Heart left ventricle (tissue), 13 donors: ENCODE measurements at regions not wholly inside any gene's neighbourhood (a gene's known extent, or its start where the extent isn't known, plus 50 kb on each side); places are given as distances from the start of the nearest gene placed in this dataset.

Source experiments
- POLR2A ChIP-seq, 2 donors: fragments of 450-650 bp; IDR thresholded peaks; one replicate each; pipeline ENCODE4 v1.6.1; 2017; ENCODE audit warnings: antibody characterized with exemption in 2 of 2, mild to moderate bottlenecking in 2 of 2, moderate library complexity in 2 of 2
- TF ChIP-seq, protein P1 (sequence below), 12 donors: fragments of 200-600 bp; sonication (generic) in 4 of 12; IDR thresholded peaks; one replicate each; pipeline versions ENCODE4 v1.5.0 to v1.8.0; 2018 to 2022; ENCODE audit warnings: antibody characterized with exemption in 12 of 12, mild to moderate bottlenecking in 5 of 12
- donor health status: ischemic (EF 13 %, LVEDD 7.1; RV severe dilation, severe dysfunction).
- donor health status: DM: no; HTN: yes; CAD: no.
- donor health status: DM: no; HTN: no; CAD: no.
- donor health status: ischemic (EF 25% LVEDD 6.9; RV normal size, moderate dysfunction).
- donor health status: ischemic (EF 25% LVEDD 5.7; RV mildly dilated, moderate dysfunction).
- donor health status: ischemic (EF 35%, LVEDD 5.7; RV mildly dilated, moderate dysfunction).
- donor health status: nonischemic (EF 11% LVEDD 7.7; RV severe dilation, severe dysfunction).
- donor health status: DM: yes; HTN: yes; CAD: no.
- donor health status: PGD.
- donor health status: ischemic (EF 29% LVEDD 5.4; RV normal size, mild dysfunction).
- donor health status: nonischemic (EF 23%, LVEDD 6.1; RV moderate dilation, normal function).

DNA sequence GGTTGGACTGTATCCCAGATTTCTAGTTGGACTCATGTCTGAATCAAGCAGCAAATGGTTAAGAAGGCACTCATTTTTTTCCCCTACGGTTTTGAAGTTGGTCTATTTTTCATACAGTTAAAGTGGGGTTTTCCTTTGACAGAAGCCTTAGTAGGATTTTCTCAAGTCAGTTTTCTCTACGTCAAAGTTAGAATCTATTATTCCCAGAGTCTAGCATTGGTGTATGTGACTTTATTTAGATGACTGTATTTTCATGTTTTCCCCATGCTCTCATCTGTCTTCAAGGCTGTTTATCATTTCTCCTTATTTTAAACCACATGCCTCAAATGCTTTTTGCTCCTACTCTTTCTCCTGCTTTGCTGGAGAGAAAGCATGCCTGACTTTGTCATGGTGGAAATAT lies 623.2 kb downstream of the CCSER2 start:
- TF ChIP-seq, protein P1, sequence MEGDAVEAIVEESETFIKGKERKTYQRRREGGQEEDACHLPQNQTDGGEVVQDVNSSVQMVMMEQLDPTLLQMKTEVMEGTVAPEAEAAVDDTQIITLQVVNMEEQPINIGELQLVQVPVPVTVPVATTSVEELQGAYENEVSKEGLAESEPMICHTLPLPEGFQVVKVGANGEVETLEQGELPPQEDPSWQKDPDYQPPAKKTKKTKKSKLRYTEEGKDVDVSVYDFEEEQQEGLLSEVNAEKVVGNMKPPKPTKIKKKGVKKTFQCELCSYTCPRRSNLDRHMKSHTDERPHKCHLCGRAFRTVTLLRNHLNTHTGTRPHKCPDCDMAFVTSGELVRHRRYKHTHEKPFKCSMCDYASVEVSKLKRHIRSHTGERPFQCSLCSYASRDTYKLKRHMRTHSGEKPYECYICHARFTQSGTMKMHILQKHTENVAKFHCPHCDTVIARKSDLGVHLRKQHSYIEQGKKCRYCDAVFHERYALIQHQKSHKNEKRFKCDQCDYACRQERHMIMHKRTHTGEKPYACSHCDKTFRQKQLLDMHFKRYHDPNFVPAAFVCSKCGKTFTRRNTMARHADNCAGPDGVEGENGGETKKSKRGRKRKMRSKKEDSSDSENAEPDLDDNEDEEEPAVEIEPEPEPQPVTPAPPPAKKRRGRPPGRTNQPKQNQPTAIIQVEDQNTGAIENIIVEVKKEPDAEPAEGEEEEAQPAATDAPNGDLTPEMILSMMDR (IDR thresholded peaks at IDR 0.05) = no peak
- TF ChIP-seq POLR2A (IDR thresholded peaks at IDR 0.05) = no peak
